Stimulated activated CD4-positive, alpha-beta T cell treated with anti-CD3 and anti-CD28 coated beads, Interleukin-4, amount 100 ng/mL, for 4 hours (primary cell): ENCODE measurements at regions not wholly inside any gene's neighbourhood (a gene's known extent, or its start where the extent isn't known, plus 50 kb on each side); places are given as distances from the start of the nearest gene placed in this dataset.
"Not testable (repeated sequence)": the region's sequence is repeated elsewhere in the genome, so short reads cannot be mapped to it uniquely, and the experiment has no call there.

ENCODE experiments used
- DNase-seq, 2 experiments: peaks; one replicate each; pipeline ENCODE4 v3.0.0-alpha.2; 2020

DNA sequence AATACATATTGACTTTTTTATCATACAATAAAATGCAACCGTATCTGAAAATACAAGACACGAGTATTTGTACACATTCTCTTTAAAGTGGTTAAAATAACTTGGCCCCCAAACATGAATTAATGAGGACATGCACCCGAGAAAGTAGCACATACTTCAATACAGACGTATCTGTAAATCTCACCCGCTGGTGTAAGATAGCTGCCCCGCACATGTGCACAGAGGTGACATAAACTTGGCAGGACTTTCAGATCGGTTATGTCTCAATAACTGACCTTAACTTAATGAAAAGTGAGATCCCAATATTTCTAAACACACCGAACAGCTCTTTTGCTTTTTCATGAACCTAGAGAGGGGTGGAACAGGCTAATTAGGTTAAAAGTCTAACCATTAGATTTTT lies 91.5 kb upstream of the RPS6KA2 start:
- DNase-seq = no peak

DNA sequence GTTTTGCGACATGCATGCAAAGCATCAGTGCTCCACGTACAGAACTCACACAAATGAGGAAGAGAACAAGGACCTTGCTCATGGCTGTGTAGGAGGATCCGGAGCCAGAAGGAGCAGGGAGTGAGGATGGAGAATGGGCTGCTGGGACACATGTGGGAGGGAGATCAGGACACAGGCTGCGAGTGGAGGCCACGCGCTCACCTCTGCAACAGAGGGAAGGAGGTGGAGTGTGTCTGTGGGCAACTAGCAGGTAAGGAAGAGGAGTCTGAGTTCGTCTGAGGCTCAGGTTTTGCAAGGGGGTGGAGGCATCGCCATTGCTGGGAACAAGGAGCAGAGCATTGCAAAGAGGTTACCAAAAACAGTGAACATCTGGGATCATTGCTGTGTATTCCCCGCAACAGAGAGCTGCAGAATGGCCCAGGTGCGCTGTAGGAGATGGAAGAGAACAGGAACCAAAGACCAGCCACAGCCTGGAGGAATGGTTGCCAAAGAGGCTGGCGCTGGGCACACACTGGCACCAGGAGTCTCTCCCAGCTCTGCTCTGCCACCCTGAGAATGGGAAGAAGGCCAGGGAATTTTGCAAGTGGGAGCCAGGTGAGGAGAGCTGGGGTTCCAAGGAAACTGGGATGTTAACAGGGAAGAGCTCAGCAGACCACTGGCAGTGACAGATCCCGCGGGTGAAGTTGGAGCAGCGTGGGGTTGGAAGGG lies 90.0 kb upstream of the RPS6KA2 start:
- DNase-seq = no peak

DNA sequence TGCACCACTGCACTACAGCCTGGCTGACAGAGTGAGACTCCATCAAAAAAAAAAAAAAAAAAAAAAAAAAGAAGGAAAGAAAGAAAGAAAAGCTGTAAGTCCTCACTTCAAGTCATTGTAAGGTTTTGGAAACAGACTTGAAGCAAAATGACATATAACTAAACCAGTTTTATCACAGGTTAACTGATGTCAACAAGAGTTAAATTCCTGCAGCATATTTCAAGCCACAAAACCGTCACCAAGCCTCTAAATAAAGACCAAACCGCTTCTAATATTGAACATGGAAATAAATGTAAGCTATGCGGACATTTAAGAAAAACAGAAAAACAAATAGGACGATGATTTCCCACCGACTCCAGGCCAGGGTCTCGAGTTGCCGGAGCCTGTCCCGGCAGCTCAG lies 88.9 kb upstream of the RPS6KA2 start:
- DNase-seq = no peak

DNA sequence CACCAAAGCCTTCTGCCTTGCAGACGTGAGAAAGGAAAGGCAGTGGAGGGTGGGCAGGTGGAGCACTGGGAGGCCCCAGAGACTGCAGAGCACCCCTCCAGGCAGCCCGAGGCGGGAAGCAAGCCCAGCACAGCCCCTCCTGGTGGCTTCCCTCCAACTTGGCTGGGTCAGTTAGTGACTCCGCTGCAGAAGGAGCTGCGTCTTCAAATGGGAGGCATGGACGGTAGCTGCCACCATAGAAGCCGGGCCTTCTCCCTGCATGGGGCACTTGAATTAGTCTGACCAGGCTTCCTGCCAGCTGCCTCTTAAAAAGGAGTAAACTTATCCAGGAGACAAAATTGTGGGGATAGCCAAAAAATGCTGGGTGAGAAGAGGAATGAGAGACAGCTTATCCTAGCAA lies 88.0 kb upstream of the RPS6KA2 start:
- DNase-seq = no peak

DNA sequence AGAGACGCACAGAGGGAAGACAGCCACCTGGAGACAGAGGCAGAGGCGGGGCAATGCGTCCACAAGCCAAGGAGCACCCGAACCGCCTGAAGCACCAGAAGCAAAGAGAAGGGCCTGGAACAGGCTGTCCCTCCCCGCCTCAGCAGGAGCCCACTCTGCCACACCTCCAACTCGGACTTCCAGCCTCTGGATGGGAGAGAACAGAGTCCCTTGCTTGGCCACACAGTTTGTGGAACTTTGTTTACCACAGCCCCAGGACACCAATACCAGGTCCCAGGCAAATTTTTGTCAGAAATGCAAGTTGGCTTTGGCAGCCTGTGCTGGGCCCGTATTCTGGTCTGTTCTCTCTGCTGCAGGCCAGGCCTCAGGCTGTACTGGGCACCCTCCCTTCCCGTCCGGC lies 87.5 kb upstream of the RPS6KA2 start:
- DNase-seq = no peak

DNA sequence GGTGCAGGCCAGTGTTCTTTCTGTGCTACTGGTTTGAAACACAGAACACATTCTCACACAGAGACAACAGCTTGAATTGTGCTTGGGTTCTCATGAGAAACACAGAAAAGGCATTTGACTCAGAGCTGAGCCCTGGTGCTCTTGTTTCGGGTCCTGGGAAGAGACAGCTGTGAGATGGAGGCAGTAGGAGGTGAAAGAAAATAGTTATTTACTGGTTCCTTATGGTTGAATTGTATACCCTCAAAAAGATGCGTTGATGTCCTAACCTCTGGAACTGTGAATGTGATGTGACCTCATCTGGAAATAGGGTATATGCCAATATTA lies 87.1 kb upstream of the RPS6KA2 start:
- no peak for DNase-seq

DNA sequence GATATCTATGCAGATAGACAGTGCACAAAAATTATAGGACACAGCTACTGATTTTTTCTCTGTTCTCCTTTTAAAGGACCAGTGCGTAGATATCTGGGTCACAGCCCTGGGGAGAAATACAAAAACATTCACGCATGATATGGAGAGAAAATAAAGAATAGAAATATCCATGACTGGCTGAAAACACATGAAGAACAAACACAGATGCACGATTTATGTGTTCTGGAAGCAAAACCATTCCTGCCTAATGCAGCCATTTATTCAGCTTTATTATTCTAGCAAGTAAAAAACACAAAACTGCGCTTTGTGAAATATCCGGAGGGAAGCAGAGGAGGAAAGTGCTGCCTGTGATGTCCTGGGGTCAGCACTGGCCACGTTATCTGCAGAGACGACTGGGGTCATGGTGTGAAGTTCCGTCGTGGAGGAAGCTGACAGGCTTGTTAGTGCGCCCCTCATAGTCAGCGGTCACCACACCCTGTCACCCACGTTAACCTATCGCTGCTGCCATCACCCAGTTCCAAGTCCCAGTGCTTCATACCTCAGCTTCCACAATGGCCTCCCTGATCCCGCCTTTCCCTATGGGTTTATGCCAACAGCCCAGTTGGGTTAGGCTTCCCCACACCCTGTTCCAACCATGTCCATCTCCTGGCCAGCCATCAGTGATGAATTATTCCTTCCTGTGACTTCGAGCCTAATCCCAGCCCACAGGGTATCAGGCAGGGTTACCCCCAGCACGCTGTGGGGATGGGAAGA lies 86.6 kb upstream of the RPS6KA2 start:
- DNase-seq = no peak

DNA sequence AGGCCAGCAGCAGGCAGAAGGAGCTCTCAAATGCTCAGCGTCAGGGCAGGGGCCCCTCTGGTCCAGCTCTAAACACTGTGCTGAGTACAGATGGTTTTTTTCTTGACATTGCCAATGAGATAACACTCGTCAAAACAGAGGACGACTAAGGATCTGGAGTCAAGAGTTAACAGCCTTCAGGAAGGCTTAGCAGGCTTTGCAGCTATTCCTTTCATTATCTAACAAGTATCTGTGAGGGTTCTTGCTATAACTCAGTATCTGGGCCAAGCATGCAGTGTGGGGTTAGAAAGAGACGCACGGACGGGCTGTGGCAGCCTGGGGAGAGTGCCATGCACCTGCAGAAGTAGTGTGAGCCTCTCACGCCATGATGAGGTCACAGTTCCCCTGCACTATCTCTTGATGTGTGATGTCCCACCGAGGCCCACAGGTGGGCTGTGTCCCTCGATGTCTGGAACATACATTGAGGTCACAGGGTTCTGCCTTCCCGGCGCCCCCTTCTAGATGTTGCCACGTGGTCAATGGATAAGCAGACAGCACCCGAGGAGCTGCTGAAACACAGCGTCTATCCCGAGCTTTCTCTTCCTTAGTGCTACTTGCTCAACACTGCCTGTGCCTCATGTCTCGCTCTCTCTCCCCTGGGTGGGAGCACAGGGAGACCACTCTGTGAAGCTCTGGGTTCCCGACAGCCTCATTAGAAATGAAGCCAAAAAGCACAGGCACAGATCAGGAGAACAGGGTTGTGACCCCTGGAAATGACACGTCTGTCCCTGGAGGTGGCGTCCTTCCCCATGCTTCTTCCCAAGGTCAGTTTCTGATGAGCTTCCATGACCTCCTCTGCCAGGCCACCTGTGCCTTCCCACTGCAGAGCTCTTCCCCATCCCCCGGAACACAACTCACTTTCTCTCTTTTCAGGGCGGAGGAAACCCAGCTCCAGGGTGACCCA lies 85.5 kb upstream of the RPS6KA2 start:
- DNase-seq = no peak

DNA sequence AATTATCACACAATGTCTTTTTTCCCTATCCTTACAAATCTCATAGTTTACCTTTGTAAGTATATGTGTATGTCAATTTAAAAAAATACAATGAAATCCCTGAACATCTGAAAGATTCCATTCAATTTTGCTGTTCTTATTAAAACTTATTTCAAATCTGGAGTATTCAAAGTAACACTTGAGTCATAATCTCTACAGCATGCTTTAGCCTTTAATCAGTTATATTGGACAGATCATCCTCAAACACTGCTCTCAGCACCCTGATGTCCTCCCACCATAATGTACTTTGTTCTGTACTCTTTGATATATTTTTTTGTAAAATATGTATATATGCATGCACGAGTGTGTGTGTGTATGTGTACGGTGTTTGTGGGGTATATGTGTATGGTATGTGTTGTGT lies 83.0 kb upstream of the RPS6KA2 start:
- DNase-seq = no peak

DNA sequence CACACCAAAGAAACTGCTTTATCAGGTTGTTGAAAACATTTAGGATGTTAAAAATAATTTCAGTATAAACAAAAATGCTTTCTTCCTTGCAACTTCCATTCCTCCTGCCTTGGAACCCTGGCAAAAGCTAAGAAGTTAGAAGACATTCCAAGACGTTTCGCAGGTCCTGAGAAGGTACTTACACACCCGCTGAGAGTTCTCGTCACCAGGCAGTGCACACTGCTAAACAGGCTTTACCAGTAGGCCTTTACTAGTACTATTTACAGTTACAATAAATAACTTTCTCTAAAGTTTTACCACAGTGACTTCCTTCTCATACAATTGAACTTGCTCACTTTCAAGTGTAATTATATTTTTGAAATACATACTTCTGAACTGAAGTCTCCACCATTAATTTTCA lies 81.4 kb upstream of the RPS6KA2 start:
- DNase-seq = no peak

DNA sequence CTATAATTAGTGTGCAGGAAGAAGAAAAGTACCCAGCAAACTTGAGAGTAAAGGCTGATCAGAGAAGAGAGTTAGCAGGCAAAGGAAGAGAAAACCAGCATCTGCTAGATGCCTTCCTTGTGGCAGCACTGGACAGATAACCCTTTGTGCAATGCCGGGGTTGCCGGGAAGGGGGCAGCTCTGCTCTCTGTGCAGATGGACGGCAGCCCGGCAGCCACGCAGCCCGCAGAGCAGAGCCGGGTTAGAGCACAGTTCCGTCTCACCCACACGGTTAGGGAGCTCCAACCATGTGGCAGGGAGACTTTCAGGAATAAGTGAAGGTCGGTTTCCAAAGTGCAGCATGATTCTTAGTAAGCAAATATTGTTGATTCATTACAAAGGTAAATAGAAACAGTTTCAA lies 80.0 kb upstream of the RPS6KA2 start:
- DNase-seq = no peak

DNA sequence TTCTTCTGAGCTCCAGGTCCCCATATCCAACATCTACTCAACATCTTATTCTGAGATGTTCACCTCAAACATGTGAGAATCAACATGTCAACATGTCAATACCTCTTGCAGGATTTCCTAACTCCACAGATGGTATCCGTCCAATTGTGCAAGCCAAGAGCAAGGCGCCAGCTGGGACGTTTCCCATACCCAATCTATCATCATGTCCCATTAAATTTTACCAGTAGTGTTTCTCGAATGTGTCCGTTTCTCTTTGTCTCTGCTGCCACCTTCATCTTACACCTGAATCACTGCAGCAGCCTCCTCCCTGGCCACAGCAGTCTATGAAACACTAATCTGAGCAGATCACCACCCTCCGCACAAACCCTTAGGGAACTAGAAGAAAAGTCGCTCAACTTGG lies 78.0 kb upstream of the RPS6KA2 start:
- no peak for DNase-seq

DNA sequence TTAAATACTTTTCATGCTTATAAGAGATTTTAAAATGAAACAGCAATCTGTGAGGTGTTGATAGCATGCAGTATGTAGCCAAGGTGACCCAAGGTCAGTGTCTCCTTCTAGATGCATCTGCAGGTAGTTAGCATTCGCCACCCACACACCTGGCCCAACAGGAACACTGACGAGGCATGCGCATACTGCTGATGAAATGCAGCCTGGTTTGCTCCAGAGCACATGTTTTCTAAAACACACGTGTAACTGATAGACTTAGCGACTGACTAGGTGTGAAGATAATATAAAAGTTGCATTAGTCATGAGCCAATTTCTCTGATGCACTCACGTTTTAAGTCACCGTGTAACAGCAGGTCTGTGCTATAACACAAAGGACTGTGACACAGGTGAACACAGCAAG lies 77.1 kb upstream of the RPS6KA2 start:
- DNase-seq = no peak

DNA sequence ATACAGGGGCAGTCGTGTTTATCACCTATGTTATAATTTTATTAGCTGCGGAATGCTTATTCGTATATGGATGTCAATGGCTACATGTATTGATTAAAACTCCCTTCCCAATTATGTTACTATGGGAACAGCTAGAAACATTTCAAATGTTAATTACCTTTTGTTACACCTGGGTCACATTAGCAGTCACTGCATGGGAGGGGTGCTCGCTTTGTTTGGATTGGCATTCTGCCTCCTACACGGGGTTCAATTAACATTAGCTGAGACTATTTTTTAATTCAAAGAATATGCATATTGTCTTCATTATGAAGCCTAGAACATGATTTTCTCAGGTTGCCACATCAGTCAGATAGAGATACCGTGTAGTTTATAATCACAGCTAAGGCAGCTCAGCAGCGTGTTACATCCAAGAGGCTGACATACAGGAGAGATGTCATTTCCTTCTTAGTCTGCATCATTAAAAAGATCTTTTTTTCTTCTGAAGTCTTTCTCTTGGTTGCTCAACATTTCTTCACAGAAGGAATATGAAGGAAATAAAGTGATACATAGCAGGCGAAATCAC lies 76.2 kb upstream of the RPS6KA2 start:
- DNase-seq = no peak

DNA sequence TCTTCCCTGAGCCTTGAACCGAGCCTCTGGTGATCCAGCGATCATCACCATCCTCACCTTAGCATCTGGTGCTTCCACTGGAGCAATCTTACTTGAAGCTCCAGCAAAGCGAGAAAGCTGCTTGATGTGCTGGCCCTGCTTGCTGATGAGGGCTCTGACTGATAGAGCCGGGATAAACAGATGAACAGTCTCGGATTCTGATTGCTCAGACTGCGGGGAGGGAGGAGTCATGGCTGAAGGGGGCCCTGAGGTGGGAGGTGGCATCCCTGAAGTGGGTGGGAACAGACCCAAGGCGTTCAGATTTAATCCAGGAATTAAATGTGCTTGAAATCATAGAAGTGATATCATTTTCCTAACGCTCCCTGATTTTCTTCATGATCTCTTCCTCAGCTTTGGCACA lies 74.4 kb upstream of the RPS6KA2 start:
- not testable (repeated sequence) for DNase-seq

DNA sequence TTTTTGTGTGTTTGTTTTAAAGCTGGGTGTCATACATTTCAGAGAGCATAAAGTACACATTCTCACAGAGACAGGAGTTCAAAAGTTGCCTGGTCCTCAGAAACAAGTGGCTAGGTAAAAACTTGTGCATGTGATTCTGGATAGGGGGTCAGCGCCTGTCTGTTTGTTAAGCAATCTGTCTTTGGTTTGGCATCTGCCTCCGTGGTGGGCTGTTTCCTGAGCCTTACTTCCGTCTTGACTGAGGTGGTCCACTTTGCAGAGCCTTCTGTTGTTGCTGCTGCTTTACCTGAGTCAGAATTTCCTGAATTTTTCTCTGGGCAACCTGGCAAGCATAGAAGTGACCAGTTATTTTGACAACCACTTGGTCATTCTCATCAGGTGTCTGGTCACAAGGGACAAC lies 73.8 kb upstream of the RPS6KA2 start:
- DNase-seq = not testable (repeated sequence)

DNA sequence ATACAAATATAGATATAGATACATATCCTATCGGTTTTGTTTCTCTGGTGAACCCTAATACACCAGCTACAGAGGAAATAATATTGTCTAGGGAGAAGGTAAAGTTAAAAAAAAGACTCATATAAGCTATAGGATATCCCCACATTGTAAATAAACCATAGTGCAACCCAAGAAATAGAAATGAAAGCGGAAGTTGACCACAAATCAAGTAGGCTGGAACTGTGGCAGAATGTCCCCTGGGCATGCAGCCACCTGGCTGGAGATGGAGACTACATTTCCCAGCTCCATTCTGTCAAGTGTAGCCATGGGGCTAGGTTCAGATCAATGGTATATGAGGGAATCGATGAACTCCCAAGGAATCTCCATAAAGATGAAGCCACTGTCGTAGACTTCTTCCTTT lies 70.1 kb upstream of the RPS6KA2 start:
- DNase-seq = no peak

DNA sequence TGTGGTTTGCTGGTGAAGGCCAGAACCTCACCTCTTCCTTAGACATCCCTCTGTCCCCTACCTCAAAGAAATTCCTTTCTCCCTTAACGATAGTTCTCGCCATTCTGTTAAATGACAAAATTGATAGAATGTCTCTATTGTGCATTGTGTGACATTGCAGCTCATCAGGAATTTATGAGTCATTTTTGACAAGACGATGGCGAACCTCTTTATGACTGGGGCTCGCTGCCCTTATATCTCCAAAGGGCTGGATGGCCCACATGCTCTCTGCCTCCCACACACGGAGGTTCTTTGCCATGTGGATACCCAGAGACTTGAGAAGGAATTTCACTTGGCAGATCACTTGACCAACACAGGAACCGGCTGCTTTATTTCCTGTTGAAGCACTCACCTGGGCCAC lies 66.8 kb upstream of the RPS6KA2 start:
- DNase-seq = no peak

DNA sequence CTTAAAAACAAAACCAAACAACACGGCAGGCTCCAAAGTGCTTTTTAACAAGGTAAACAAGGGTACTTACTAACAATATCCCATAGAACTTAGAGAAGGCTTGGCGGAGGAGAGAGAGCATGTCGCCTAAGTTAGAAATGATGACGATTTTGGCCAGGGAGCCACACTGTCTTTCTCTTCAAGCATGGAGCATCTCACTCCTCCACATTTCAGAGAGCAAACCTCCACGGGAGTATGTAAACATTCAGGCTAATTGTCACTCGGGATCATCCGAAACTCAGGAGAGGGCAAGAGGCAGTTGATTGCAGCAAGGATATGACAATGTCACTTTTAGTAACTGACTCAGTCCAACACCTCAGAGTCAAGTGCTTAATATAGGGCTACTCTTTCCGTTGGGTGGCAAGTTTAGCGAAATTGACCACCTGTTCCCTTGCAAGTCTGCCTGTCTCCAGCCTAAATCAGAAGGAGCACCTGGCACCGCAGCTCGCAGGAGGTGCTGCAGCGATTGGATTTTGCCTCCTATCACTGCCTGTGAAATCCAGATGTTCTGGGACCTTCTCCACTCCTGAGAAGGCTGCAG lies 65.8 kb upstream of the RPS6KA2 start:
- DNase-seq = no peak

DNA sequence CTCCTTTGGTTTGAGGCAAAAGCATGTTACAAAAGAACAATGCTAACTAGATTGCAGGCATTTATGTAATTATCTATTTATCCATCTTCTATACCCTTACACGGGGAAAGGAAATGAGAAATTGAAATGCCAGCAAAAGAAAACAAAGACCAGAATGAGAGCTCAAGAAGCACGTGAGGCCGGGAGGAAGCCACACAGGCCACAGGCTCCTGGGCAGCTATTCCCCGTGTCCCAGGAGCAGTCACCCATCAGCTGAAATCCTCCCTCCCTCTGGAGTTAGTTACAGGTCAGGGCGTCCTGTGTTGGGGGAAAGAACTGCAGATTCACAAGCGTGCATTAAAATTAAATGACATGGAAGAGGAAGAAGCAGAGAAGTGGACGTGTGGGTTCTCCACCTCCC lies 64.7 kb upstream of the RPS6KA2 start:
- DNase-seq = no peak

DNA sequence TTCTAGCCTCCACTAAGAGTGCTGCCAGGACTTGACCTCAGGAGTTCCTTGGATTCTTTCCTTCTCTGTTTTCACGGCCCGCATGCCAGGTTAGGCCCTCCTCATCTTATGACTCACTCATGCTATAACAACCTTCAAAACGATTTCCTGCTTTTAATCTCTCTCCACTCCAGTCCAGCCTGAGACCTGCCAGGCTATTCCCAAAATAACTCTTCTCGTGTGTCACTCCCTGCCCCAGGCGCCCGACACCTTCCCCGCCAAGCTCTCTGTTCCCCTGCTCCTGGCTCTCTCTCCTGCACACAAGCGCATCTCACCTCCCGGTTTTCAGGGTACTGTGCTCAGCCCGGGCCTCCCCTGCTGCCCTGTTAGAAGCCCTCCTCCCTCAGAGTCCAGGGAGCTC lies 64.1 kb upstream of the RPS6KA2 start:
- no peak for DNase-seq

DNA sequence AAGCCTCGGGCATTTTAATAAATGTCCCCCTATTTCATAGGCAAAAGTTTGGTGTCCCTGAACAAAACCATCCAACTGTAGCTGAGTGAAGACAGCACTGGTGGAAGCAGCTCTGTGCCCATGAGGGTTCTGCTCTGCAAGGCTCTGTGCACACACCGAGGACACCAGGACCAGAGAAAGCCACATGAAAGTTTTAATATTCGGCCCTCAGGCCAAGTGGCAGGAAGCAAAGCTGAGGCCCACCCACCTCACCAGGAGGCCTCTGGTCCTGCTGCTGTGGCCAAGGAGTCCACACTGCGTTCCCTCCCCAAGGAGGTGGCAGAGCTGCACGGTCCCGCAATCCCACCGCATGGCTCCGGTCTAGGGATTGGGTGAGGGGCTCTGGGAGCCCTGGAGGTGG lies 62.6 kb upstream of the RPS6KA2 start:
- DNase-seq = no peak

DNA sequence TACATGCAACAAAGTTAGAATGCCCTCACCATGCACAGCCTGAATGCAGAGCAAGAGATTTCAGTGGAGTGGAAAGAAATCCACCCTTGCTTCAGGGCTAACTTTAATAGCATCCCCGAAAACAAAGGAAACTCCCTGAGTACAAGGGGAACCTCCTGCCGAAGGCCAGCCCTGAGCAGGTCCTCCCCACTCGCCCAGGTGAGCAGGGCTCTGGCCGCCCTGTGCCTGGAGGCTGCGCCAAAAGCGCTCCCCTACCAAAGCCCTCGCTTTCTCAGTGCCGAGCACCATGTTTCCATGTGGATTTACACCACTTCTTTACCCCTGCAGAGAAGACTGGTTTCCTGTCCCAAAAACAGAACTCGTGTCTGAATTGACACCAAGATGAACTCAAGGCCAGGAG lies 61.9 kb upstream of the RPS6KA2 start:
- no peak for DNase-seq
